ENCODE measurements at regions not wholly inside any gene's neighbourhood (a gene's known extent, or its start where the extent isn't known, plus 50 kb on each side); places are given as distances from the start of the nearest gene placed in this dataset.

DNA sequence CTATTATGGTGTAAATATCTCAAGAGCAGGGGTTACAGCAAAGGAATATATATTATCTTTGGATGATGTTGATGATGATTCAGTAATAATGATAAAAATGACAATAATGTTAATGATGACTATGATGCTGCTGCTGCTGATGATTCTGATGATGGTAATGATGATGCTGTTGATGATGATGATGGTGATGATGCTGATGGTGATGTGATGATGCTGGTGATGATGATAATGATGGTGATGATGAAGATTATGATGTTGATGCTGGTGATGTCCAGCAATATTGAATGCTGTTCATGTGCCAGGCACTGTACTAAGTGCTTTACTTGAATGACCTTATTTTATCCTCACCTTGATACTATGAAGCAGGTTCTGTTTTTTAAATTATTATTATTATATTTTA lies 226.0 kb upstream of the ANKH start:
- TF ChIP-seq POLR2A (IDR thresholded peaks at IDR 0.05) (no peak), POLR2AphosphoS5 (IDR thresholded peaks at IDR 0.05) (no peak)
- TF ChIP-seq, protein P1, sequence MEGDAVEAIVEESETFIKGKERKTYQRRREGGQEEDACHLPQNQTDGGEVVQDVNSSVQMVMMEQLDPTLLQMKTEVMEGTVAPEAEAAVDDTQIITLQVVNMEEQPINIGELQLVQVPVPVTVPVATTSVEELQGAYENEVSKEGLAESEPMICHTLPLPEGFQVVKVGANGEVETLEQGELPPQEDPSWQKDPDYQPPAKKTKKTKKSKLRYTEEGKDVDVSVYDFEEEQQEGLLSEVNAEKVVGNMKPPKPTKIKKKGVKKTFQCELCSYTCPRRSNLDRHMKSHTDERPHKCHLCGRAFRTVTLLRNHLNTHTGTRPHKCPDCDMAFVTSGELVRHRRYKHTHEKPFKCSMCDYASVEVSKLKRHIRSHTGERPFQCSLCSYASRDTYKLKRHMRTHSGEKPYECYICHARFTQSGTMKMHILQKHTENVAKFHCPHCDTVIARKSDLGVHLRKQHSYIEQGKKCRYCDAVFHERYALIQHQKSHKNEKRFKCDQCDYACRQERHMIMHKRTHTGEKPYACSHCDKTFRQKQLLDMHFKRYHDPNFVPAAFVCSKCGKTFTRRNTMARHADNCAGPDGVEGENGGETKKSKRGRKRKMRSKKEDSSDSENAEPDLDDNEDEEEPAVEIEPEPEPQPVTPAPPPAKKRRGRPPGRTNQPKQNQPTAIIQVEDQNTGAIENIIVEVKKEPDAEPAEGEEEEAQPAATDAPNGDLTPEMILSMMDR (IDR thresholded peaks at IDR 0.05): no peak
